NT2/D1 (cell line): ENCODE measurements at regions not wholly inside any gene's neighbourhood (a gene's known extent, or its start where the extent isn't known, plus 50 kb on each side); places are given as distances from the start of the nearest gene placed in this dataset.

Experiments used
- DNase-seq: peaks from one replicate; pipeline ENCODE4 v3.0.0-alpha.2; 2011; ENCODE audit warnings: low read depth, low spot score
- H3K27me3 ChIP-seq: 2 replicates; pipeline ENCODE4 v1.6.0; 2011; ENCODE audit warnings: mild to moderate bottlenecking; ENCODE audit not compliant: insufficient read length, insufficient read depth
- H3K36me3 ChIP-seq: 2 replicates; pipeline ENCODE4 v1.6.1; 2011; ENCODE audit warnings: mild to moderate bottlenecking, low read length, mixed read lengths; ENCODE audit not compliant: insufficient read depth, insufficient read length
- H3K4me1 ChIP-seq: 2 replicates; pipeline ENCODE4 v1.5.1; 2011; ENCODE audit not compliant: insufficient read depth, insufficient read length
- H3K4me3 ChIP-seq: 2 replicates; pipeline ENCODE4 v1.5.1; 2011; ENCODE audit warnings: low read depth; ENCODE audit not compliant: insufficient read length
- H3K9ac ChIP-seq: 2 replicates; pipeline ENCODE4 v1.6.0; 2011; ENCODE audit warnings: low read depth; ENCODE audit not compliant: insufficient read length
- H3K9me3 ChIP-seq: 2 replicates; pipeline ENCODE4 v1.5.1; 2011; ENCODE audit warnings: mild to moderate bottlenecking, low read length; ENCODE audit not compliant: insufficient read depth
- SUZ12 ChIP-seq: IDR thresholded peaks from 2 replicates; pipeline ENCODE4 v1.6.1; 2011; ENCODE audit not compliant: insufficient read length, insufficient read depth; ENCODE audit errors: extremely low read depth
- YY1 ChIP-seq: IDR thresholded peaks from 2 replicates; pipeline ENCODE4 v1.6.1; 2011; ENCODE audit not compliant: insufficient read length, insufficient read depth
- ZNF274 ChIP-seq: IDR thresholded peaks from 2 replicates; pipeline ENCODE4 v1.6.1; 2011; ENCODE audit warnings: mild to moderate bottlenecking, low read depth, low read length

DNA sequence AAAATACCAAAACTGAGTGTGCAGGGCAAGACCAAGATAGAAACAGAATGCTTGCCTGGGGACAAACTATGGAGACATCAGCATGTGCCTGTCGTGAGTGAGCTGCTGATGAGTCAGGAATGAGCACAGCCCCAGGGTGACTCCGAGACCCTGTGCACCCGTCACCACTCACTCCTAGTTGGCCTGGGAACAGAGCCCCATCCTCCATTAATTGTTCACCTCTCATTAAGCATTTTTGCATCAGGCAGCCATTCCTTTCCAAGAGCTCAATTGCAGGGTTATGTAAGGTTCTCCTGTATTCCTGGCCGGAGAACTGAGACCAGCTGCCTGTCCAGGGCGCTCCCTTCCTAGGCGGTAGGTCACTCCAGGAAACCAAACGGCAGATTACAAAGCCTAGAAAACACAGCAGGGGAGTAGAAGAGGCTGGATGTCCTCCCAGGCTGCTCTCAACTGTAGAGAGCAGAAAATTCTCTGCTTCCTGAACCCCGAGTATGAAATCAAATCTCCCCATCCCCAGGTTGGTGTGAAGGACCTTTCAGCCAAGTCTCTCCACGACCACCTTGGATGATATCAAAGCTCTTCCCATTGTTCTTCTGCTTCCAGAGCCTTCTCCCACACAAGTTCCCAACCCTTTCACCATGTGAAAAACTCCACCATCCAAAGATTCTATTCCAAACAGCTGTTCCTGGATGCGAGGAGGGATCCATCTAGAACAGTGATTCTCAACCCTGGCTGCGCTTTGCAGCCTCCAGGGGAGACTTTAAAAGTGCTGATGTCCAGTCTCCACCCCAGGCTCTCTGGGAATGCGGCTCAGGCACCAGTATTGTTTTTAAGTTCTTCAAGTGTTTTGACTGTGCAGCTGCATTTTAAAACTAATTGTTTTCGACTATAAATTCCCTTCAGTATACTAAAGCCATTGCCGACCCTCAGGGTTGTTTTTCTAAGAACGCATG is 532.6 kb upstream of the JARID2 start:
- Histone ChIP-seq H3K36me3 (no peaks in the 10 kb centered on the region), H3K4me1 (peaks cover 2% of the 10 kb centered on the region), H3K4me3 (no peak overlapping the region), H3K9ac (no peak overlapping the region), H3K27me3 (no peaks in the 10 kb centered on the region), H3K9me3 (no peaks in the 10 kb centered on the region)
- TF ChIP-seq ZNF274 (no peak), SUZ12 (no peak), YY1 (no peak)
- DNase-seq: no peak

DNA sequence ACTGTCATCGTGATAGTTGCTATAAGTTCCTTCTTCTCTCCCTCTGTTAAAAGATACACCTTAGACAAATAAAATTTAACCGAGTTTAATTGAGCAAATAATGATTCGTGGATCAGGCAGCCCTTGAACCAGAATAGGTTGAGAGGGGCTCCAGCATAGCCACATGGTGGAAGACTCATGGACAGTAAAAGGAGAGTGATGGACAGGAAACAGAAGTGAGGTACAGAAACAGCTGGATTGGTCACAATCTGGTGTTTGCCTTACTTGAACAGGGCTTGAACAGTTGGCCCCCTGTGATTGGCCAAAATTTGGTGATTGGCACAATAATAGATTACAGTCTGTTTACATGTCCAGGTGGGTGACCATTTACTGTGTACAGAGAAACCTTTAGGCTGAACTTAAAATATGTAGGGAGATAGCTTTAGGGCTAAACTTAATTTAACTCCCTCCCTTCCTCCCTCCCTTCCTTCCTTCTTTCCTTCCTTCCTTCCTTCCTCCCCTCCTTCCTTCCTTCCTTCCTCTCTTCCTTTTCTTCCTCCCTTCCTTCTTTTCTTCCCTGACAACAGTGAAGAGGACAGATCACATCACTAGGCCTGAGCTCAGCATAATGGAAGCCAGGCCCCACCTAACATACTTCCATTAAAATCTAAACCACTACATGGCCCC is 531.8 kb upstream of the JARID2 start:
- TF ChIP-seq SUZ12 (no peak), ZNF274 (no peak), YY1 (no peak)
- no peaks in the 10 kb centered on the region for H3K36me3 ChIP-seq
- no peak overlapping the region for H3K9ac ChIP-seq
- H3K27me3 ChIP-seq: no peaks in the 10 kb centered on the region
- no peak overlapping the region for H3K4me3 ChIP-seq
- DNase-seq: no peak
- H3K9me3 ChIP-seq: no peaks in the 10 kb centered on the region
- H3K4me1 ChIP-seq: peaks cover 2% of the 10 kb centered on the region

DNA sequence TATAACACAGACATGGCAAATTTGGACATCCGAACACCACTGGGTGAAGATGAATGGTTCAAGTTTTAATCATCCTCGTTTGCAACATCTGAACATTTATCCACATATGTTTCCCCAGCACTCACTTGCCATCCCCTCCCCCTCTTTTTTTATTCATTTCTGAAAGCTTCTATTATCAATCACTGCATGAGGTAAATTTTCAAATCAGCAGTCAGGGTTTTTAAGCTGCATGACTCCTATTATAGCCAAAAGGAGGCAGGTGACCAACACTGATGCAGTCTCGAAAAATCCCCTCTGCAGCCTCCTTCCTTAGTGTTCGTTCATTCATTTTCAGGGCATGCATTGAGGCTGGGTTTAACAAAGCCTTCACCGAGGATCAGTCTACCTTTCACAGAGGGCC is 530.8 kb upstream of the JARID2 start:
- no peak for TF ChIP-seq YY1
- no peak for TF ChIP-seq SUZ12
- TF ChIP-seq ZNF274: no peak
- Histone ChIP-seq H3K4me3 (no peak overlapping the region), H3K9ac (no peak overlapping the region), H3K9me3 (no peaks in the 10 kb centered on the region), H3K27me3 (no peaks in the 10 kb centered on the region), H3K4me1 (peaks cover 2% of the 10 kb centered on the region), H3K36me3 (no peaks in the 10 kb centered on the region)
- no peak for DNase-seq

DNA sequence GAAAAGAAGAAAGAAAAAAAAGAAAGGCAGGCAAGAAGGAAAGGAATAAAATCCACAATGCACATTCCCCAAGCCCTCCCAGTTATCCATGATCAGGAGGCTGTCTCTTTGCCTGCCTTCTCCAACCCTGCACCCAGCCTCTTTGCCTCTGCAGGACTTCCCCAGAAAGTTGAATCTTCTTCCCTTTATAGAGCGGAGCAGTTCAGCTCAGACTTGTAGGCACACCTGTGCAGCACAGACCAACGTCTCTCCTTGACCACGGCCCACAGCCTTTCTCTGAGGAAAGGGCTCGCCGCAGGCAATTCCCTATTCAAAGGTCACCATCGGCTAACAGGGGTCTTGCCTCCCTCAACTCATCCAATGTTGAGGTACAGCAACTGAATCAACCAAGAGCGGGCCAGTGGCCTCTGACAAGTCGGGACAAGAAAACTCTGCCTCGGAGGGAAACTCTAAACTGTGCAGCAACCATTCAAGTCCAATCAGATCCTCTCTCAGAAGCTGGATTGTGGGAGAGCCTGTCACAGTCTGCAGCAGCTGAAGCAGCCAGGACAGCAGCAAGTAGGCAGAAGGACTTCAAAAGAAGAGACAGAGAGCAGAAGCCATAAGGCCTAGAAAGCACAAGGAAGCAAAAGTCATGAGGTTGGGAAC is 529.2 kb upstream of the JARID2 start:
- Histone ChIP-seq H3K4me3 (no peak overlapping the region), H3K36me3 (no peaks in the 10 kb centered on the region), H3K27me3 (no peaks in the 10 kb centered on the region), H3K9ac (no peak overlapping the region), H3K9me3 (no peaks in the 10 kb centered on the region), H3K4me1 (peaks cover 2% of the 10 kb centered on the region)
- no peak for DNase-seq
- no peak for TF ChIP-seq YY1
- no peak for TF ChIP-seq ZNF274
- TF ChIP-seq SUZ12: no peak

DNA sequence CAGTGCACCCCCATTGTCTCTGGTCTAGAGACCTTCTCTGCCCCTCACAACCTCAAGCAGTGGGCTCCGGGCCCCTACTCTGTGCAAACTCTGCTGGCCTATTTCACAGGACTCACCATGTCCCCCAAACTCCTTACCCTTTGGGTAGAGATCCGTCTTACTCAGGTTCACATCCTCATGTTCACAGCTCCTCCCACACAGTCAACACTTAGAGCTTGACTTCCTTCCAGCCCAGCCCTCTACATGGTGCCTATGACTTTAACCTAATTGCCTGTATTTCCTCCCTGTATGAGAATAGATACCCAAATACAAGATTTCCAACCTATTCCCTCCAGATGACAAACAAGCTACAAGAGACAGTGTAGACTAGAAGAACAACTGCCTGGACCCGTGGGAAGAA is 528.6 kb upstream of the JARID2 start:
- Histone ChIP-seq H3K9me3 (no peaks in the 10 kb centered on the region), H3K4me1 (peaks cover 2% of the 10 kb centered on the region), H3K27me3 (no peaks in the 10 kb centered on the region), H3K9ac (no peak overlapping the region), H3K36me3 (no peaks in the 10 kb centered on the region), H3K4me3 (no peak overlapping the region)
- DNase-seq: no peak
- no peak for TF ChIP-seq YY1

DNA sequence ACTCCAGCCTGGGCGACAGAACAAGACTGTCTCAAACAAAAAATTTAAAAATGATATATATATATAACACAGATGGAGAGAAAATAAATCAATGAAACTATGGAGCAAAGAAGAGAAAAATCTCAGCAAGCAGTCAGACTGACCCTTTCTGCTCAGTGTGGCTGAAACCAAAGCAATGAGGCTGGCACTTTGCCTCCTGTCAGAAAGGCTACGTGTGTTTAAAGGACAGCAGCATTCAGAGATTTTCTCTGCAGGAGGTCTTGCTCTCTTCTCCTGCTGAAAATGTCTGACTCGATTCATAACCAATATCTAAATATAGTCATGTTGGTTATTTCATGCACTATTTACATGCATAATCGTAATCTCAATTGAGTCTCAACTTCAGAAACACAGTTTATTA is 527.0 kb upstream of the JARID2 start:
- TF ChIP-seq YY1 (no peak), SUZ12 (no peak), ZNF274 (no peak)
- Histone ChIP-seq H3K27me3 (no peaks in the 10 kb centered on the region), H3K4me3 (no peak overlapping the region), H3K4me1 (peaks cover 2% of the 10 kb centered on the region), H3K9me3 (no peaks in the 10 kb centered on the region), H3K9ac (no peak overlapping the region), H3K36me3 (no peaks in the 10 kb centered on the region)
- no peak for DNase-seq

DNA sequence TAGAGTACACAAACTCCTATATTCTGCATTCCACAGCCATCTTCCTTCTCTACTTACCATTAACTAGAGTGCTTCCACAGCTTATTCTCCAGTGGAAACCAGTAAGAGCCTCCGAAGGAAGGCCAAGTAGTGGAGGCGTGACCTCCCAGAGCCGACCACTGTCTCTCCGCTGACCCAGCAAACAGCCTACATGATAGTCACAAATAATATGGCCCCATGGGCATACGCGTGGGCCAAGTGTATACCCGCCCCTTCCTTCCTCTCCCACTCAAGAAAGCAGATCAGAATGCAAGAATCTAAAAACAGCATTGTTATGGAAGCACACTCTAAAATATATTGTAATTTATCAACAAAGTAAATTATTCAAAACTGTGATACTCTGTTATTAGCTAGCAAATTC is 526.6 kb upstream of the JARID2 start:
- Histone ChIP-seq H3K9ac (no peak overlapping the region), H3K4me3 (no peak overlapping the region), H3K36me3 (no peaks in the 10 kb centered on the region), H3K27me3 (no peaks in the 10 kb centered on the region), H3K9me3 (no peaks in the 10 kb centered on the region), H3K4me1 (no peaks in the 10 kb centered on the region)
- no peak for TF ChIP-seq ZNF274
- TF ChIP-seq SUZ12: no peak
- no peak for TF ChIP-seq YY1
- DNase-seq: no peak
